DND-41 (cell line): ENCODE measurements at regions not wholly inside any gene's neighbourhood (a gene's known extent, or its start where the extent isn't known, plus 50 kb on each side); places are given as distances from the start of the nearest gene placed in this dataset.

Experiments
- ATAC-seq: fragments of 200-7000 bp; cut with Tn5 transposase; 3 replicates; pipeline ENCODE4 v1.9.1; 2021; ENCODE audit warnings: low read depth; ENCODE audit not compliant: insufficient read depth
- DNase-seq: peaks from one replicate; pipeline ENCODE4 v3.0.0-alpha.2; 2020
- H2AFZ ChIP-seq: 2 replicates; pipeline ENCODE4 v1.6.0; 2012; ENCODE audit warnings: low read depth, low read length
- H3K27ac ChIP-seq: 2 replicates; pipeline ENCODE4 v1.5.1; 2012; ENCODE audit warnings: low read length, inconsistent platforms
- H3K27me3 ChIP-seq: fragments of 200-600 bp; sonication (generic); 2 replicates; pipeline ENCODE4 v1.6.0; 2012; ENCODE audit warnings: low read length, mild to moderate bottlenecking, inconsistent platforms; ENCODE audit not compliant: insufficient read depth, poor library complexity
- H3K36me3 ChIP-seq: 2 replicates; pipeline ENCODE4 v1.5.1; 2012; ENCODE audit warnings: low read length, inconsistent platforms; ENCODE audit not compliant: insufficient read depth
- H3K4me1 ChIP-seq: 2 replicates; pipeline ENCODE4 v1.5.1; 2012; ENCODE audit warnings: mild to moderate bottlenecking, low read length; ENCODE audit not compliant: insufficient read depth
- H3K4me2 ChIP-seq: 2 replicates; pipeline ENCODE4 v1.6.0; 2012; ENCODE audit warnings: mild to moderate bottlenecking, moderate library complexity, low read length, inconsistent platforms; ENCODE audit not compliant: insufficient read depth
- H3K4me3 ChIP-seq, 2 experiments: fragments of 200-600 bp in 1 of 2; shearing (Covaris generic) in 1 of 2; 2 replicates each; pipeline ENCODE4 v1.5.1; 2012 to 2016; ENCODE audit warnings: inconsistent platforms in 2 of 2, low read length in 2 of 2, mild to moderate bottlenecking in 2 of 2, low read depth in 1 of 2, moderate library complexity in 1 of 2
- H3K79me2 ChIP-seq: 2 replicates; pipeline ENCODE4 v1.6.0; 2012; ENCODE audit warnings: low read length, inconsistent platforms; ENCODE audit not compliant: insufficient read depth
- H3K9ac ChIP-seq: 2 replicates; pipeline ENCODE4 v1.6.0; 2012; ENCODE audit warnings: low read depth, mild to moderate bottlenecking, inconsistent platforms, low read length, moderate library complexity
- H3K9me3 ChIP-seq: 2 replicates; pipeline ENCODE4 v1.5.1; 2012; ENCODE audit warnings: low read length, moderate library complexity, mild to moderate bottlenecking, inconsistent platforms; ENCODE audit not compliant: insufficient read depth, severe bottlenecking
- H4K20me1 ChIP-seq: 2 replicates; pipeline ENCODE4 v1.6.0; 2012; ENCODE audit warnings: low read length; ENCODE audit not compliant: insufficient read depth
- EZH2 ChIP-seq: IDR thresholded peaks from 3 replicates; pipeline ENCODE4 v1.6.1; 2012; ENCODE audit warnings: borderline replicate concordance, low read depth, mild to moderate bottlenecking, moderate library complexity, low read length, inconsistent platforms; ENCODE audit not compliant: severe bottlenecking
- TF ChIP-seq, protein P1 (sequence below): IDR thresholded peaks from 2 replicates; pipeline ENCODE4 v1.5.1; 2012; ENCODE audit warnings: borderline replicate concordance, low read length, moderate library complexity, mild to moderate bottlenecking; ENCODE audit not compliant: poor library complexity, severe bottlenecking; ENCODE audit errors: extremely low read depth

DNA sequence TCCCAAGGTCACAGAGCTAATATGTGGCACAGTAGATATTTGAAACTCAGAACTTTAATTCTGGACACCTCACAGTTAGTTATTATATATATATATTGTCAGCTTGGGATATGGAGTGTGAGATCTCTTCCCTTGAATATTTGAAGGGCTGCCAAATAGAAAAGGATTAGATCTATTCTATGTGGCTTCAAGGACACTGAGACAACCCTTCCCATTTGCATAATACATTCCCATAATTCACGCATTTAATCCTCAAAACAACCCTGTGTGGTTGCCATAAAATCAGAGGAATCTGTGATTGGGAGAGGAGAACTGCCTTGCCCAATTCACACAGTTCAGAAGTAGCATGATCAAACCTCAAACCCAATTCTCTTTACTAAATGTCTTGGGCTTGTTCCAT, 365.8 kb upstream of the DYNLRB2 start:
- no peaks in the 10 kb centered on the region for H3K4me1 ChIP-seq
- no peaks in the 10 kb centered on the region for H3K79me2 ChIP-seq
- no peaks in the 10 kb centered on the region for H4K20me1 ChIP-seq
- no peak for ATAC-seq
- H3K36me3 ChIP-seq: no peaks in the 10 kb centered on the region
- no peak for TF ChIP-seq EZH2
- TF ChIP-seq, protein P1, sequence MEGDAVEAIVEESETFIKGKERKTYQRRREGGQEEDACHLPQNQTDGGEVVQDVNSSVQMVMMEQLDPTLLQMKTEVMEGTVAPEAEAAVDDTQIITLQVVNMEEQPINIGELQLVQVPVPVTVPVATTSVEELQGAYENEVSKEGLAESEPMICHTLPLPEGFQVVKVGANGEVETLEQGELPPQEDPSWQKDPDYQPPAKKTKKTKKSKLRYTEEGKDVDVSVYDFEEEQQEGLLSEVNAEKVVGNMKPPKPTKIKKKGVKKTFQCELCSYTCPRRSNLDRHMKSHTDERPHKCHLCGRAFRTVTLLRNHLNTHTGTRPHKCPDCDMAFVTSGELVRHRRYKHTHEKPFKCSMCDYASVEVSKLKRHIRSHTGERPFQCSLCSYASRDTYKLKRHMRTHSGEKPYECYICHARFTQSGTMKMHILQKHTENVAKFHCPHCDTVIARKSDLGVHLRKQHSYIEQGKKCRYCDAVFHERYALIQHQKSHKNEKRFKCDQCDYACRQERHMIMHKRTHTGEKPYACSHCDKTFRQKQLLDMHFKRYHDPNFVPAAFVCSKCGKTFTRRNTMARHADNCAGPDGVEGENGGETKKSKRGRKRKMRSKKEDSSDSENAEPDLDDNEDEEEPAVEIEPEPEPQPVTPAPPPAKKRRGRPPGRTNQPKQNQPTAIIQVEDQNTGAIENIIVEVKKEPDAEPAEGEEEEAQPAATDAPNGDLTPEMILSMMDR: no peak
- H3K9me3 ChIP-seq: no peaks in the 10 kb centered on the region
- no peaks in the 10 kb centered on the region for H3K27me3 ChIP-seq
- H3K4me3 ChIP-seq: no peak overlapping the region
- H3K4me2 ChIP-seq: no peak overlapping the region
- H2AFZ ChIP-seq: no peak overlapping the region
- no peak overlapping the region for H3K27ac ChIP-seq
- no peak overlapping the region for H3K9ac ChIP-seq
- no peak for DNase-seq

DNA sequence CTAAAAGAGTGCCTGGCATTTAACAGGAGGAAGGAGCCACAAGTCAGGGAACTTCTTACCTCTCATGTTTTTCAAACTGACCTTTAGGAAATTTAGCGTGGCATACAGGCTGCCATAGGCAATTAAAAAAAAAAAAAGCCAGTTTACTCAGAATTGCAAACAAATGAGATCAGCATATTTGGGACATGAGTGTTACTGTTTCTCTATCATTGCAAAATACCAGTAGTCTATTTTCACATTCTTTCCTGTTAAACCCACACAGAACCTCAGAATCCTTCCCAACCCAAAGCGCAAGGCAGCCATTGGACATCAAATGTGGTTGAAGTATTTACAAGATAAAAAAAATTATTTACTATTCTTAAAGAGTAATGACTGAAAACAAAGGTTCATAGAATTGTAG, 366.4 kb upstream of the DYNLRB2 start:
- no peak overlapping the region for H3K4me3 ChIP-seq
- H4K20me1 ChIP-seq: no peaks in the 10 kb centered on the region
- H3K27ac ChIP-seq: no peak overlapping the region
- H3K79me2 ChIP-seq: no peaks in the 10 kb centered on the region
- H3K4me2 ChIP-seq: no peak overlapping the region
- H3K4me1 ChIP-seq: no peaks in the 10 kb centered on the region
- ATAC-seq (no peak), DNase-seq (no peak)
- no peak overlapping the region for H2AFZ ChIP-seq
- H3K9ac ChIP-seq: no peak overlapping the region
- no peaks in the 10 kb centered on the region for H3K27me3 ChIP-seq
- no peaks in the 10 kb centered on the region for H3K9me3 ChIP-seq
- no peaks in the 10 kb centered on the region for H3K36me3 ChIP-seq
- TF ChIP-seq, protein P1: no peak
- no peak for TF ChIP-seq EZH2

DNA sequence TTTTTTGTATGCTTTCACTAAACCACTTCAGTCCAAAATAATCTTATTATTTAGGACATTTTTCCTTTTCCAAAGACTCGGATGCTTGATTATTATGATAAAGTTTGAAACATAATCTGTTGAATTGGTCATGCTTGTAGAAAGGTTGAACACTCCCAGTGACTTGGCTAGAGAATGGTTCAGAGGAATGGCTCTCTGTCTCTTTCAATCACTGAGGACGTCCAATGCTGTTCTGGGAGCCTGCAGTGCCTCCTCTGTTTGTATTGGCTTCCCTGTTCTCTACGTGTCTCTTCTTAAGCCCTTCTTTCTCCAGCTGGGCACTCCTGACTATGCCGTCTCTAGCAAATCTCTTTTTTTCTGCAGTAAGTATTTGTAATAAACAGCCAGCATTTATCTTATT, 369.0 kb upstream of the DYNLRB2 start:
- Histone ChIP-seq H3K4me2 (no peak overlapping the region), H4K20me1 (no peaks in the 10 kb centered on the region), H3K27ac (no peak overlapping the region), H2AFZ (no peak overlapping the region), H3K4me3 (no peak overlapping the region), H3K9ac (no peak overlapping the region), H3K79me2 (no peaks in the 10 kb centered on the region), H3K4me1 (no peaks in the 10 kb centered on the region), H3K36me3 (no peaks in the 10 kb centered on the region), H3K9me3 (no peaks in the 10 kb centered on the region), H3K27me3 (no peaks in the 10 kb centered on the region)
- DNase-seq (no peak), ATAC-seq (no peak)
- TF ChIP-seq, protein P1: no peak
- no peak for TF ChIP-seq EZH2

DNA sequence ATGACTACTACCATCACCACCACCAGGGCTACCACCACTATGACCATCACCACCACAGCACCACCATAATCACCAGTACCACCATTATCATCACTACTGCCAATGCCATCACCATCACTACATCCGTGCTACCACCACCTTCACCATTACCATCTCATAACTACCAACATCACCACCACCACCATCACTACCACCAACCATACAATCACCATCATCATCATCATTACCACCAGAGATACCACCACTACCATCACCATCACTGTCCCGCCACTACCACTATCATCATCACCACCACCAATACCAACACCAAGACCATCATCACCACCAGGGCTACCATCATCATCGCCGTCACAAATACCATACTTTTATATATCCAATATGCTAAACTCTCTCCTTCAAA, 369.6 kb upstream of the DYNLRB2 start:
- Histone ChIP-seq H3K4me1 (no peaks in the 10 kb centered on the region), H3K4me2 (no peak overlapping the region), H3K9me3 (no peaks in the 10 kb centered on the region), H3K36me3 (no peaks in the 10 kb centered on the region), H3K27ac (no peak overlapping the region), H3K79me2 (no peaks in the 10 kb centered on the region), H3K9ac (no peak overlapping the region), H3K27me3 (no peaks in the 10 kb centered on the region), H4K20me1 (no peaks in the 10 kb centered on the region), H2AFZ (no peak overlapping the region), H3K4me3 (no peak overlapping the region)
- no peak for TF ChIP-seq EZH2
- no peak for ATAC-seq
- no peak for DNase-seq
